Mononuclear cell (primary cell): ENCODE measurements at regions not wholly inside any gene's neighbourhood (a gene's known extent, or its start where the extent isn't known, plus 50 kb on each side); places are given as distances from the start of the nearest gene placed in this dataset.
A peak's percentile ranks its signal among the peaks of the same experiment; 100 is the strongest.

ENCODE experiments used
- H3K27me3 ChIP-seq: 2 replicates; pipeline ENCODE4 v1.6.0; 2011; ENCODE audit warnings: low read length, control low read depth; ENCODE audit not compliant: insufficient read depth
- H3K4me1 ChIP-seq: 2 replicates; pipeline ENCODE4 v1.5.1; 2011; ENCODE audit warnings: mild to moderate bottlenecking, low read length, control low read depth; ENCODE audit not compliant: insufficient read depth
- H3K4me3 ChIP-seq: 2 replicates; pipeline ENCODE4 v1.5.1; 2011; ENCODE audit warnings: mild to moderate bottlenecking, low read length, moderate library complexity
- H3K9me3 ChIP-seq: 2 replicates; pipeline ENCODE4 v1.5.1; 2011; ENCODE audit warnings: low read depth, mild to moderate bottlenecking, control low read depth, low read length

DNA sequence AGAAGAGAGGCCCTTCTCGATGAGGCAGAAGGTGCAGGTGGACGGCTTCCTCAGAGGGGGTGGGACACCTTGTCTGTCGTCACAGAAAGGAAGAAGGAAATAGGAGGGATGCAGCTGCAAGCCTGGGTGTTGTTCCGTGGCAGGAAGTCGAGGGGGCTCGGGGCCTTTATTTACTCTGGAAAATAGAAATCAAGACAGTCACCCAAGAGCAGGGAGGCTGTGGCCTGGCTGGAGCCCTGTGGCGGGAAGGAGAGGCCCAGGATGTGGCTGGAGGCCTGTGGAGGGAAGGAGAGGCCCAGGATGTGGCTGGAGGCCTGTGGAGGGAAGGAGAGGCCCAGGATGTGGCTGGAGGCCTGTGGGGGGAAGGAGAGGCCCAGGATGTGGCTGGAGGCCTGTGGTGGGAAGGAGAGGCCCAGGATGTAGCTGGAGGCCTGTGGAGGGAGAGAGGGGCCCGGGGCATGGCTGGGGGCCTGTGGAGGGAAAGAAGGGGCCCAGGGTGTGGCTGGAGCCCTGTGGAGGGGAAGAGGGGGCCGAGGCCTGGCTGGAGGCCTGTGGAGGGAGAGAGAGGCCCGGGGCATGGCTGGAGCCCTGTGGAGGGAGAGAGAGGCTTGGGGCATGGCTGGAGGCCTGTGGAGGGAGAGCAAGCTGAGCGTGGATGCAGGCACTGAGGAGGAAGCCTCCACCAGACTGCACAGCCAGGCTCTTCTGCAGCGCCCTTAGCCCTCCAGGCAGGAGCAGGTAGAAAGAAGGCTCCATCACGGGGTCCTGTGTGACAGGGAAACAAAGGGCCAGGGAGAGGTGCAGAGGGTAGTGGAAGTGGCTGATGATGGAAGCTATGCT is 97.3 kb upstream of the SFMBT2 start:
- Histone ChIP-seq H3K4me1 (peaks cover 20% of the 10 kb centered on the region), H3K27me3 (no peaks in the 10 kb centered on the region), H3K9me3 (no peaks in the 10 kb centered on the region), H3K4me3 (no peak overlapping the region)

GRCh38 chr10:7506571-7506970 is 95.7 kb upstream of the SFMBT2 start:
- H3K9me3 ChIP-seq, result no peaks in the 10 kb centered on the region
- peaks cover 23% of the 10 kb centered on the region for H3K4me1 ChIP-seq
- H3K27me3 ChIP-seq, result no peaks in the 10 kb centered on the region
- H3K4me3 ChIP-seq, result no peak overlapping the region

GRCh38 chr10:7505196-7505595 is 94.4 kb upstream of the SFMBT2 start:
- H3K9me3 ChIP-seq, result no peaks in the 10 kb centered on the region
- no peak overlapping the region for H3K4me3 ChIP-seq
- no peaks in the 10 kb centered on the region for H3K27me3 ChIP-seq
- H3K4me1 ChIP-seq, result peaks cover 30% of the 10 kb centered on the region

GRCh38 chr10:7503190-7503589 is 92.4 kb upstream of the SFMBT2 start:
- Histone ChIP-seq H3K4me3 (no peak overlapping the region), H3K9me3 (no peaks in the 10 kb centered on the region), H3K27me3 (no peaks in the 10 kb centered on the region), H3K4me1 (peaks cover 23% of the 10 kb centered on the region)

DNA sequence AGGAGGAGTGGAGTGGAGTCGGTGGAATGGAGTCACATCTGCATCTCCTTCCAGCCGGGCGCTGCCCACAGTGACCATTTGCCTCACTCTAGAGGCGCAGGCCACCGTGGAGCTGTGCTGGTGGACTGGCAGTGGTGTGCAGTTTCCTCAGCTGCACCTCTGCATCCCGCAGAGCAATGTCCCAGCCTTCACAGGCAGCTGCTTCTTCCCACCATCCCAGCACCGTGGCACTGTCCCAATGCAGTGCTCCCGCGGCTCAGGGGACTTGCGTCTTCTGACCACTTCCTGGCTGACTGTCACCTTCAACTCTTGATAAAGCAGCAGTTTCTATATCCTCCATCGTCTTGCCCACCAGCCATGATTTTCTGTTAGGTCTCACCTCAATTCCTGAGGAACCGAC is 90.3 kb upstream of the SFMBT2 start:
- no peak overlapping the region for H3K4me3 ChIP-seq
- no peaks in the 10 kb centered on the region for H3K27me3 ChIP-seq
- H3K4me1 ChIP-seq, result peaks cover 14% of the 10 kb centered on the region
- no peaks in the 10 kb centered on the region for H3K9me3 ChIP-seq

DNA sequence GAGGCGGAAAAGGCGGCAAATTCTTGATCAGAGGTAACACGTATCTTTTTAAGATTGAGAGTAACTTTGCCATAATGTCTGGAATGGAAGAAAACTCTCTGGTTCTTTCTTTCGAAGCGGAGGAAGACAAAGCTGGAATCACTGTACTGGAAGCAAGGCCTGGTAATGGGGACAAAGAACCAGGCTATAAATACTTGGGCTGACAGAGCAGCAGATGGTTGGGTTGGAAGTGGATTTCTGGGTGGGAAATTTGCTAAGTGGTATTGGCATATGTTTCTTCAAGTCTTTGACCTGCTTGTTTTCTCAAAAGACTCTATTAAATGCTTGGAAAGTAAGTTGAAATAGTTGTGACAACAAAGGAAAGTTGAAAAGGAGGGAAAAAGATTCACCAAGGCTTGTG is 87.3 kb upstream of the SFMBT2 start:
- Histone ChIP-seq H3K4me1 (peaks cover 19% of the 10 kb centered on the region), H3K9me3 (no peaks in the 10 kb centered on the region), H3K4me3 (no peak overlapping the region), H3K27me3 (no peaks in the 10 kb centered on the region)

GRCh38 chr10:7493996-7494395 is 83.2 kb upstream of the SFMBT2 start:
- H3K4me1 ChIP-seq, result peaks cover 33% of the 10 kb centered on the region
- no peak overlapping the region for H3K4me3 ChIP-seq
- no peaks in the 10 kb centered on the region for H3K27me3 ChIP-seq
- no peaks in the 10 kb centered on the region for H3K9me3 ChIP-seq

DNA sequence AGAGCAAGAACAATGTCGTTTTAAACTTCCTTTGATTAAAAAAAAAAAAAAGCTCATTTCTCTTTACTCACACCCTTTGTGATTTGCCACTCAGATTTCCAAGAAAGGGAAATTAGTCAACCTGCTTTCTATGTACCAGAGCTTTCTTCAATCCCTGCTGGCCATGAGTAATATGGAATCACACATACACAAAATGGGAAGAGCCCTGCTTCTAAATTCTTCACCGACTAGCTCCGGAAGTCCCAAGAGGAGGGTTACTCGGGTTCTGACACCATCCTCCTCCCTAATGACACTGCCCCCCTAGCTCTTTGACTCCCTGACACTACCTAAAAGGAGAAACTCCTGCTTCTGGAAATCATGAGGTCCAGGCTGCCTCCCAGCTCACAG is 81.8 kb upstream of the SFMBT2 start:
- H3K4me3 ChIP-seq, result no peak overlapping the region
- H3K4me1 ChIP-seq, result peaks cover 40% of the 10 kb centered on the region
- H3K27me3 ChIP-seq, result no peaks in the 10 kb centered on the region
- H3K9me3 ChIP-seq, result no peaks in the 10 kb centered on the region

DNA sequence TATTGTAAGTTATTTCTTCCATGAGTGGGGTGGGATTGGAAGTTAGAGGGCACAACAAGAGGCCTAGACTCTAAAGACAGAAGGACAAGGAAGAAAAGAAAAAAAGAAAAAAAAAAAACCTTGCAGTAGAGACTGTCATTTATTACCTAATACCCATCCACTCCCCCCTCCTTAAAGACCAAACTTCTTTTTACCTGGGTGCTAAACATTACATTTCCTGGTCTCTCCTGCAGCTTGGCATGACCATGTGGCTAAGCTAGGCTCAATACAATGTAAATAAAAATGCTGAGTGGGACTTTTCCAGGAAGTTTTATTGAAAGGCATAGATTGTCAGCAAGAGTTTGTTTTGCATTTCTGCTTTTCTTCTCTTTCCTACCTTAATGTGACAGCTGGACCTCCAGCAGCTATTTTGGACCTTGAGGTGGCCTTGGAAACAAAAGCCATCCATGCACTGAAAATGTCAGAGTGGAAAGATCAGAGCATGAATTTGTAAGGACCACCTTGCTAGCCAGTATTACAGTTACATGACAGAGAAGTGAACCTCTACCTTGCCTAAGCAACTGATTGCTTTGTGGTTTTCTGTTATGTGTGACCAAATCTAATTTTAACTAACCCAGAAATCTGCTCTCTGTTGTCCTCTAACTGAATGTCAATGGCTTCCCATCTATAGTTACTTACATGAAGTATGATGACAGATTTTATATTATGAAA is 81.3 kb upstream of the SFMBT2 start:
- H3K4me3 ChIP-seq, result no peak overlapping the region
- peaks cover 43% of the 10 kb centered on the region for H3K4me1 ChIP-seq
- no peaks in the 10 kb centered on the region for H3K27me3 ChIP-seq
- no peaks in the 10 kb centered on the region for H3K9me3 ChIP-seq

DNA sequence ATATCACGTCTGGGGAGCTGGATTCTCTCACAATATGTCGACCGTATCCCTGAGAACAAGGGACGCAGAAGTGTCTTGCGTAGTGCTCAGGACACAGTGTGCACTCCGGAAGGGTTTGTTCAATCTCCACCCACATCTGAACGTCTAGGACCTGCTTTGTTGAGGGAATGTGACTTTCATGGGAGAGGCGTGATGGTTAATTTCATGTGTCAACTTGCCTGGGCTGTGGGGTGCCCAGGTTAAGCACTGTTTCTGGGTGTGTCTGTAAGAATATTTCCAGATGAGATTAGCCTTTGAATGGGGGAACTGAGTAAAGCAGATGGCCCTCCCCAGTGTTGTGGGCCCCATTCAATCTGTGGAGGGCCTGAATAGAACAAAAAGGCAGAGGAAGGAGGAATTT is 80.4 kb upstream of the SFMBT2 start:
- Histone ChIP-seq H3K27me3 (no peaks in the 10 kb centered on the region), H3K4me1 (peaks cover 48% of the 10 kb centered on the region), H3K9me3 (no peaks in the 10 kb centered on the region), H3K4me3 (no peak overlapping the region)

DNA sequence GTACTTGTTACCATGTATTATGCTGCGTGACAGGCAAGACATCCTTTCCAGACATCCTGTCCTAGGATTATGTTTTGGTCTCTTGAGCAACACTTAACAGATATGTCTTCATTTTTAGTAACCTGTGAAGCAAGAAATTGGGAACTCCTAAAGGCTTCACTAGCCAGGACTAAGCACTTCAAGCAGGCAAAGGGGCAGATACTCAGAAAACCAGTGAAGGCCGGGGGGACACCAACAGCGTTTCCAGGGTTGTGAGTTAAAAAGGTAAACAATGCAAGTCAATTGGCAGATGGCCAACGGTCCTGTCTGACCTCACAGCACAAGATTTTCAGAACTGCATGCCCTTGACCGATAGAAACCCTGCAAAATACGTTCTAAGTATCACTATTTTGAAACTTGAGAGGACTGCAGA is 77.6 kb upstream of the SFMBT2 start:
- H3K4me3 ChIP-seq, result no peak overlapping the region
- H3K27me3 ChIP-seq, result no peaks in the 10 kb centered on the region
- peaks cover 72% of the 10 kb centered on the region for H3K4me1 ChIP-seq
- no peaks in the 10 kb centered on the region for H3K9me3 ChIP-seq

DNA sequence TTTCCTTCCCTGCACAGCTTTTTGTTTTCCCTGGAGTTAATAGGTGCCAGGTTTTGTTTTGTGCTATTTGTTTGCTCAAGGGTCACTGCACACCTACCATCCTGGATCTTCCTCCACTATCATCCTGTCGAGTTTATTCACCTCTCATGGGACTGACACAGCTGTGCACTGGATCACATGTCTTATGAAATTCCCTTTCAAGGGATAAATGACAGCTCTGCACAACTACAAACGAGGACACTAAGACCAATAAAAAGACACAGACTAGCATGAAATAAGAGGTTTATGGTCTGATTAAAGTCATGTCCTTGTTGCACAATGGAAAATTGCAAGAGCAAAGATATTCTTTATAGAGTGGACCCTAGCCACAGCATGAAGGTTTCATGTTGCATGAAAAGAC is 76.7 kb upstream of the SFMBT2 start:
- H3K27me3 ChIP-seq, result no peaks in the 10 kb centered on the region
- no peaks in the 10 kb centered on the region for H3K9me3 ChIP-seq
- H3K4me1 ChIP-seq, result peaks cover 72% of the 10 kb centered on the region
- no peak overlapping the region for H3K4me3 ChIP-seq

GRCh38 chr10:7486528-7486927 is 75.7 kb upstream of the SFMBT2 start:
- Histone ChIP-seq H3K4me1 (peaks cover 73% of the 10 kb centered on the region), H3K9me3 (no peaks in the 10 kb centered on the region), H3K27me3 (no peaks in the 10 kb centered on the region), H3K4me3 (no peak overlapping the region)

GRCh38 chr10:7485799-7486198 is 75.0 kb upstream of the SFMBT2 start:
- H3K9me3 ChIP-seq, result no peaks in the 10 kb centered on the region

GRCh38 chr10:7485244-7485556 is 74.4 kb upstream of the SFMBT2 start:
- H3K4me1 ChIP-seq, result peaks cover 73% of the 10 kb centered on the region
- H3K9me3 ChIP-seq, result no peaks in the 10 kb centered on the region
- H3K27me3 ChIP-seq, result no peaks in the 10 kb centered on the region
- H3K4me3 ChIP-seq, result peak overlapping the region; percentile 21

More at GRCh38 chr10:7485799-7486198, 75.0 kb upstream of the SFMBT2 start:
- Histone ChIP-seq H3K27me3 (no peaks in the 10 kb centered on the region), H3K4me1 (peaks cover 73% of the 10 kb centered on the region), H3K4me3 (no peak overlapping the region)
